Esophagus squamous epithelium (tissue), 5 donors: ENCODE measurements at regions not wholly inside any gene's neighbourhood (a gene's known extent, or its start where the extent isn't known, plus 50 kb on each side); places are given as distances from the start of the nearest gene placed in this dataset.

Source experiments
- DNase-seq: peaks from one replicate; lab custom pipeline; 2025; lab: John Stamatoyannopoulos, UW
- H3K27ac ChIP-seq, 4 donors: fragments of 200-600 bp; sonication (generic); one replicate each; pipeline ENCODE4 v1.5.1; 2016 to 2019; ENCODE audit warnings: mild to moderate bottlenecking in 1 of 4
- H3K27me3 ChIP-seq, 4 donors: fragments of 200-600 bp; sonication (generic); 1 replicate in 3 of 4; 2 replicates in 1 of 4; pipeline versions ENCODE4 v1.5.1 to v1.6.0; 2017 to 2021; ENCODE audit warnings: antibody characterized with exemption in 1 of 4
- H3K36me3 ChIP-seq, 3 donors: fragments of 200-600 bp; sonication (generic); one replicate each; pipeline ENCODE4 v1.5.1; 2016 to 2019
- H3K4me1 ChIP-seq, 3 donors: fragments of 200-600 bp; sonication (generic); one replicate each; pipeline ENCODE4 v1.5.1; 2017 to 2019
- H3K4me3 ChIP-seq, 4 donors: fragments of 200-600 bp; sonication (generic); 1 replicate in 3 of 4; 2 replicates in 1 of 4; pipeline ENCODE4 v1.5.1; 2016 to 2019; ENCODE audit warnings: mild to moderate bottlenecking in 2 of 4, moderate library complexity in 1 of 4
- H3K9me3 ChIP-seq, 3 donors: fragments of 200-600 bp; sonication (generic); one replicate each; pipeline ENCODE4 v1.5.1; 2016 to 2019
- POLR2A ChIP-seq, 4 donors: fragments of 450-650 bp; IDR thresholded peaks; one replicate each; pipeline ENCODE4 v1.6.1; 2017; ENCODE audit warnings: antibody characterized with exemption in 4 of 4, mild to moderate bottlenecking in 4 of 4, moderate library complexity in 3 of 4
- WGBS, 2 donors: methylation state at CpG; one replicate each; pipeline ENCODE4 v1.1.5; 2018; 5-methylcytosine and 5-hydroxymethylcytosine counted together
- intact Hi-C: fragments of 100-400 bp; cut with DNase I; formaldehyde crosslinking; loops from one replicate; pipeline ENCODE4 v1.15.0; 2022
- TF ChIP-seq, protein P1 (sequence below), 6 experiments: fragments of 450-650 bp in 4 of 6; fragments of 200-600 bp in 2 of 6; sonication (generic) in 2 of 6; IDR thresholded peaks; one replicate each; pipeline ENCODE4 v1.5.1; 2016 to 2019; ENCODE audit warnings: antibody characterized with exemption in 6 of 6, mild to moderate bottlenecking in 4 of 6, moderate library complexity in 4 of 6
- donor health status: DM: yes; HTN: yes; CAD: no.

GRCh38 chr21:39109596-39110210 lies 73.5 kb downstream of the PSMG1 start:
- H3K27me3 ChIP-seq, result no peaks in the 10 kb centered on the region

DNA sequence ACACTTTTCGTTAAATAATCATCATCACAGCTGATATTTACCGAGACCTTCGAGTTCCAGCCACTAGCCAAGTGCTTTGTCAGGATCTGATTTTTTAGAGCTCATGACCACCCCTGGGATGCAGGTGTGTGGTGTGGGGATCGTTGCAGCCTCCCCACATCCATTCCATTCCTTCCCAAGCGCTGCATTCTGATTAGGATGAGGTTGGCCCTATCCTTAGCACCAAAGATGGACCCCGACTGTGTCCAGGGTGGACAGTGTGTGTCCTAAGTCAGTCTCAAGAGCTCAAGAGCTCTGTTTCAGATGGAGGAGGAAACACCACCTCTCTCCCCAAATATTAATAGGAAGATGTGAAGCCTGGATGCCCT lies 74.1 kb downstream of the PSMG1 start:
- H3K36me3 ChIP-seq, result no peaks in the 10 kb centered on the region
- H3K27me3 ChIP-seq, result no peaks in the 10 kb centered on the region
- intact Hi-C loops, result no loop called here
- H3K4me3 ChIP-seq, result no peak overlapping the region
- H3K27ac ChIP-seq, result no peak overlapping the region
- H3K9me3 ChIP-seq, result no peaks in the 10 kb centered on the region
- TF ChIP-seq POLR2A (IDR thresholded peaks at IDR 0.05), result no peak
- DNase-seq, result no peak
- WGBS, 2 donors, result 86 to 91% methylated on average over 5 of the region's 6 CpGs
- H3K4me1 ChIP-seq, result peaks cover 5 to 31% (median 10%) of the 10 kb centered on the region in 3 donors

More at GRCh38 chr21:39109596-39110210, 73.5 kb downstream of the PSMG1 start:
- Histone ChIP-seq H3K4me3 (no peak overlapping the region), H3K36me3 (no peaks in the 10 kb centered on the region), H3K4me1 (peaks cover 5 to 29% (median 9%) of the 10 kb centered on the region in 3 donors), H3K9me3 (no peaks in the 10 kb centered on the region), H3K27ac (no peak overlapping the region)
- 85 to 96% methylated on average over 9 of the region's 9 CpGs for WGBS, 2 donors
- no peak for TF ChIP-seq POLR2A (IDR thresholded peaks at IDR 0.05)
- TF ChIP-seq, protein P1, sequence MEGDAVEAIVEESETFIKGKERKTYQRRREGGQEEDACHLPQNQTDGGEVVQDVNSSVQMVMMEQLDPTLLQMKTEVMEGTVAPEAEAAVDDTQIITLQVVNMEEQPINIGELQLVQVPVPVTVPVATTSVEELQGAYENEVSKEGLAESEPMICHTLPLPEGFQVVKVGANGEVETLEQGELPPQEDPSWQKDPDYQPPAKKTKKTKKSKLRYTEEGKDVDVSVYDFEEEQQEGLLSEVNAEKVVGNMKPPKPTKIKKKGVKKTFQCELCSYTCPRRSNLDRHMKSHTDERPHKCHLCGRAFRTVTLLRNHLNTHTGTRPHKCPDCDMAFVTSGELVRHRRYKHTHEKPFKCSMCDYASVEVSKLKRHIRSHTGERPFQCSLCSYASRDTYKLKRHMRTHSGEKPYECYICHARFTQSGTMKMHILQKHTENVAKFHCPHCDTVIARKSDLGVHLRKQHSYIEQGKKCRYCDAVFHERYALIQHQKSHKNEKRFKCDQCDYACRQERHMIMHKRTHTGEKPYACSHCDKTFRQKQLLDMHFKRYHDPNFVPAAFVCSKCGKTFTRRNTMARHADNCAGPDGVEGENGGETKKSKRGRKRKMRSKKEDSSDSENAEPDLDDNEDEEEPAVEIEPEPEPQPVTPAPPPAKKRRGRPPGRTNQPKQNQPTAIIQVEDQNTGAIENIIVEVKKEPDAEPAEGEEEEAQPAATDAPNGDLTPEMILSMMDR (IDR thresholded peaks at IDR 0.05), result no peak
- intact Hi-C loops, result no loop called here
- DNase-seq, result no peak

DNA sequence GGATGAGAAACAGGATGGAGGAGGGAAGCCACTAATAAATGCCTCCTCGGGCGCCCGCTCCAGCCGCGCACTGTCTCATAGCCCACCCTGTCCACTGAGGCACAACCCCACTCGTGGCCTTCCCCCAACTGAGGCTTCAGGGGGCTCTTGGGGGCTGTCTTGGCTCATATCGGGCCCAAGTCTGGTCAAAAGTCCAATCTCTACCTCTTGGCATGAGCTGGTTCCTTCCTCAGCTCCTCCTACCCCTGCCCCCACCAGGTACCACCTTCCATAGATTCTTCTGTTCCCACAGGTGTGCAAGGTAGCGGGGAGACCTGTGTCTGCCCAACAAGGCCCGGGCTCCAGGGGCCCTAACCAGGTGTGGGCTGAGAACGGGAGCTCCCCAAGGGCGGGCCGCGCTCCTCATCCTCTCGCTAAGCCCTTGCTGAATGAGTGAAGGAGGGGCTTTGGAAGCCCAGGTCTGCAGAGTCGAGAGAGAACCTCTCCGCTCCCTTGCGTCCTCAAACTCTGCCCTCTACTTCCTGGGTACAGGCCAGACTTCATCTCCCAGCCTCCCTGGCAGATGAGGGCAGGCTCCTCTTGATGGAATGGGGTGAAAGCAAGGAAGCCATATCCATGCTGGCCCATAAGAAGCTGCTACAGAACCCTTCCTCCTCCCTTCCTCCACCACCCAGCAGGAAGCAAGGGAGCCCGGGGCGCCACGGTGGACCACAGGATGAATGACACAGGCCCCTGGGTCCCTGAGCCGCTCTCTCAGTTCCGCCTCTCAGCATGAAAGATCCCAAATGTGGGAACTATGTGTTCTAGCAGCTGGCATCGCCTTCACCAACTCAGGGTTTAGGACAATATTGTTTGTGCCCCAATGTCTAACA lies 74.7 kb downstream of the PSMG1 start:
- Histone ChIP-seq H3K4me1 (peaks cover 5 to 31% (median 10%) of the 10 kb centered on the region in 3 donors), H3K27ac (no peak overlapping the region), H3K9me3 (no peaks in the 10 kb centered on the region), H3K27me3 (no peaks in the 10 kb centered on the region), H3K36me3 (no peaks in the 10 kb centered on the region), H3K4me3 (no peak overlapping the region)
- TF ChIP-seq, protein P1 (IDR thresholded peaks at IDR 0.05), result no peak
- TF ChIP-seq POLR2A (IDR thresholded peaks at IDR 0.05), result no peak
- intact Hi-C loops, result no loop called here
- 87 to 88% methylated on average over 15 to 18 of the region's 23 CpGs for WGBS, 2 donors
- DNase-seq, result no peak

- Histone ChIP-seq H3K36me3 (no peaks in the 10 kb centered on the region), H3K4me3 (no peak overlapping the region), H3K4me1 (peaks cover 5 to 31% (median 10%) of the 10 kb centered on the region in 3 donors), H3K27ac (no peak overlapping the region), H3K27me3 (no peaks in the 10 kb centered on the region), H3K9me3 (no peaks in the 10 kb centered on the region)
- no peak for TF ChIP-seq POLR2A (IDR thresholded peaks at IDR 0.05)
- TF ChIP-seq, protein P1 (IDR thresholded peaks at IDR 0.05), result no peak
- intact Hi-C loops, result no loop called here
- 88 to 90% methylated on average over 12 to 13 of the region's 13 CpGs for WGBS, 2 donors
- DNase-seq, result no peak
These were observed 75.5 kb downstream of the PSMG1 start for GRCh38 chr21:39107739-39108138.

GRCh38 chr21:39106881-39107462 lies 76.3 kb downstream of the PSMG1 start:
- WGBS, 2 donors, result 74 to 86% methylated on average over 7 to 8 of the region's 15 CpGs
- intact Hi-C loops, result no loop called here
- DNase-seq, result no peak

More at GRCh38 chr21:39106881-39107462, 76.3 kb downstream of the PSMG1 start:
- no peak overlapping the region for H3K27ac ChIP-seq
- H3K4me3 ChIP-seq, result no peak overlapping the region
- peaks cover 5 to 28% (median 10%) of the 10 kb centered on the region in 3 donors for H3K4me1 ChIP-seq
- TF ChIP-seq POLR2A (IDR thresholded peaks at IDR 0.05), result no peak
- TF ChIP-seq, protein P1 (IDR thresholded peaks at IDR 0.05), result no peak
- H3K27me3 ChIP-seq, result no peaks in the 10 kb centered on the region
- H3K36me3 ChIP-seq, result no peaks in the 10 kb centered on the region
- no peaks in the 10 kb centered on the region for H3K9me3 ChIP-seq
